Activated CD4-positive, alpha-beta T cell treated with anti-CD3 and anti-CD28 coated beads, Interleukin-2, Interleukin-4, amounts not matched to agents 100 ng/mL and 50 ng/mL, durations not matched to agents 16 hours and 8 hours (primary cell): ENCODE measurements at regions not wholly inside any gene's neighbourhood (a gene's known extent, or its start where the extent isn't known, plus 50 kb on each side); places are given as distances from the start of the nearest gene placed in this dataset.

Experiments used
- DNase-seq: peaks from one replicate; pipeline ENCODE4 v3.0.0-alpha.2; 2020; ENCODE audit warnings: low spot score

- no peak for DNase-seq
These were observed 100.9 kb upstream of the ROPN1 start for GRCh38 chr3:124092811-124093210.

- no peak for DNase-seq
These were observed 102.6 kb upstream of the ROPN1 start for GRCh38 chr3:124094496-124094895.

GRCh38 chr3:124097362-124098131, 105.6 kb upstream of the ROPN1 start:
- DNase-seq = no peak

- no peak for DNase-seq
These were observed 109.7 kb upstream of the ROPN1 start for GRCh38 chr3:124101643-124102042.

- DNase-seq = no peak
These were observed 115.4 kb upstream of the ROPN1 start for GRCh38 chr3:124107104-124107890.

- no peak for DNase-seq
These were observed 116.5 kb upstream of the ROPN1 start for GRCh38 chr3:124108446-124108845.

- no peak for DNase-seq
These were observed 121.6 kb upstream of the ROPN1 start for GRCh38 chr3:124113485-124113884.

GRCh38 chr3:124115279-124115678, 123.4 kb upstream of the ROPN1 start:
- DNase-seq = no peak

GRCh38 chr3:124115956-124116355, 124.0 kb upstream of the ROPN1 start:
- no peak for DNase-seq

- DNase-seq = no peak
These were observed 125.0 kb upstream of the ROPN1 start for GRCh38 chr3:124116906-124117305.

- no peak for DNase-seq
These were observed 125.6 kb upstream of the ROPN1 start for GRCh38 chr3:124117486-124117885.

- no peak for DNase-seq
These were observed 126.5 kb upstream of the ROPN1 start for GRCh38 chr3:124118397-124118796.

- no peak for DNase-seq
These were observed 127.3 kb upstream of the ROPN1 start for GRCh38 chr3:124119056-124119716.

GRCh38 chr3:124121379-124122312, 129.7 kb upstream of the ROPN1 start:
- DNase-seq = no peak

- no peak for DNase-seq
These were observed 133.4 kb upstream of the ROPN1 start for GRCh38 chr3:124125315-124125714.

- no peak for DNase-seq
These were observed 134.6 kb upstream of the ROPN1 start for GRCh38 chr3:124126436-124127023.

GRCh38 chr3:124131158-124131557, 139.2 kb upstream of the ROPN1 start:
- no peak for DNase-seq

GRCh38 chr3:124131580-124131979, 139.7 kb upstream of the ROPN1 start:
- no peak for DNase-seq

- DNase-seq = no peak
These were observed 140.9 kb upstream of the ROPN1 start for GRCh38 chr3:124132813-124133212.

- no peak for DNase-seq
These were observed 141.5 kb upstream of the ROPN1 start for GRCh38 chr3:124133366-124133940.

- no peak for DNase-seq
These were observed 145.3 kb upstream of the ROPN1 start for GRCh38 chr3:124137216-124137615.
